Activated naive CD8-positive, alpha-beta T cell treated with anti-CD3 and anti-CD28 coated beads for 36 hours (primary cell): ENCODE measurements at regions not wholly inside any gene's neighbourhood (a gene's known extent, or its start where the extent isn't known, plus 50 kb on each side); places are given as distances from the start of the nearest gene placed in this dataset.

ENCODE experiments used
- DNase-seq: peaks from one replicate; pipeline ENCODE4 v3.0.0; 2021
- H3K27ac Mint-ChIP-seq: one replicate; pipeline ENCODE4 v1.8.0; 2022; ENCODE audit warnings: mild to moderate bottlenecking, moderate library complexity, mixed read lengths
- H3K27me3 Mint-ChIP-seq: one replicate; pipeline ENCODE4 v1.8.0; 2022; ENCODE audit warnings: mild to moderate bottlenecking, mixed read lengths
- H3K36me3 Mint-ChIP-seq: one replicate; pipeline ENCODE4 v1.8.0; 2021; ENCODE audit warnings: mild to moderate bottlenecking, mixed read lengths
- H3K4me1 Mint-ChIP-seq: one replicate; pipeline ENCODE4 v1.8.0; 2021; ENCODE audit warnings: mixed read lengths
- H3K4me3 Mint-ChIP-seq: one replicate; pipeline ENCODE4 v1.8.0; 2022; ENCODE audit warnings: mild to moderate bottlenecking, moderate library complexity, mixed read lengths
- H3K9me3 Mint-ChIP-seq: one replicate; pipeline ENCODE4 v1.8.0; 2022; ENCODE audit warnings: mixed read lengths

- no peaks in the 10 kb centered on the region for H3K4me1 Mint-ChIP-seq
- no peak overlapping the region for H3K4me3 Mint-ChIP-seq
- no peaks in the 10 kb centered on the region for H3K27me3 Mint-ChIP-seq
- H3K36me3 Mint-ChIP-seq, result no peaks in the 10 kb centered on the region
- H3K27ac Mint-ChIP-seq, result no peak overlapping the region
- no peak for DNase-seq
- H3K9me3 Mint-ChIP-seq, result peaks cover 11% of the 10 kb centered on the region
Measured at GRCh38 chr13:76086729-76087128, 450.6 kb downstream of the LMO7 start.

DNA sequence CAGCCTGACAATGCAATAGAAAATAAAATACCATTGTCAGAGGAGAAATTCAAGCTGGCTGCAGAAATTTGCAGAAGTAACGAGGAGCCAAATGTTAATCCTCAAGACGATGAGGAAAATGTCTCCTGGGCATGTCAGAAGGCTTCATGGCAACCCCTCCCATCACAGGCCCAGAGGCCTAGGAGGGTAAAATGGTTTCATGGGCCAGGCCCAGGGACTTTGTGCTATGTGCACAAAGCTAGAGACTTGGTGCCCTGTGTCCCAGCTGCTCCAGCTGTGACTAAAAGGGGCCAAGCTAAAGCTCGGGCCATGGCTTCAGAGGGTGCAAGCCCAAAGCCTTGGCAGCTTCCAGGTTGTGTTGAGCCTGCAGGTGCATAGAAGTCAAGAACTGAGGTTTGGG, 431.7 kb downstream of the LMO7 start:
- Mint-ChIP-seq H3K36me3 (peaks cover 2% of the 10 kb centered on the region), H3K4me3 (no peak overlapping the region), H3K9me3 (peaks cover 13% of the 10 kb centered on the region), H3K27ac (no peak overlapping the region), H3K4me1 (no peaks in the 10 kb centered on the region), H3K27me3 (no peaks in the 10 kb centered on the region)
- no peak for DNase-seq

- Mint-ChIP-seq H3K9me3 (peaks cover 3% of the 10 kb centered on the region), H3K4me3 (no peak overlapping the region), H3K36me3 (no peaks in the 10 kb centered on the region), H3K27ac (no peak overlapping the region), H3K27me3 (peaks cover 6% of the 10 kb centered on the region), H3K4me1 (no peaks in the 10 kb centered on the region)
- DNase-seq, result no peak
Measured at GRCh38 chr13:76053181-76053580, 417.1 kb downstream of the LMO7 start.

DNA sequence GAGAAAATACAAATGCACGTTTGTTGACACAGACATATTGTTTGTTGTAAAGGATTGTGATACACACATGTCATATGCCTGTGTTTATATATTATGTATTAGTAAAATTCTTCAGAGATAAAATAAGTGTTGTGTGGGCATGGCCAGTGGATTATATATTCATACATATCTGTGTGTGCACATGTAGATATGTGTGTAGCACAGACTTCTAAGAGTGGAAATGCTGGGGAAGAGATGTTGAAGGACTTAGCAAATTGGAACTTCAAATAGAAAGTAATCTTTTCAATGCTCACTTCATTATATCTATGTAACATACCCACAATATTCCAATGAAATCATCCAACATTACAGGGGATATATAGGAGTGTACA, 413.2 kb downstream of the LMO7 start:
- Mint-ChIP-seq H3K27me3 (peaks cover 3% of the 10 kb centered on the region), H3K4me3 (no peak overlapping the region), H3K27ac (no peak overlapping the region), H3K36me3 (no peaks in the 10 kb centered on the region), H3K9me3 (no peaks in the 10 kb centered on the region), H3K4me1 (no peaks in the 10 kb centered on the region)
- DNase-seq, result no peak

DNA sequence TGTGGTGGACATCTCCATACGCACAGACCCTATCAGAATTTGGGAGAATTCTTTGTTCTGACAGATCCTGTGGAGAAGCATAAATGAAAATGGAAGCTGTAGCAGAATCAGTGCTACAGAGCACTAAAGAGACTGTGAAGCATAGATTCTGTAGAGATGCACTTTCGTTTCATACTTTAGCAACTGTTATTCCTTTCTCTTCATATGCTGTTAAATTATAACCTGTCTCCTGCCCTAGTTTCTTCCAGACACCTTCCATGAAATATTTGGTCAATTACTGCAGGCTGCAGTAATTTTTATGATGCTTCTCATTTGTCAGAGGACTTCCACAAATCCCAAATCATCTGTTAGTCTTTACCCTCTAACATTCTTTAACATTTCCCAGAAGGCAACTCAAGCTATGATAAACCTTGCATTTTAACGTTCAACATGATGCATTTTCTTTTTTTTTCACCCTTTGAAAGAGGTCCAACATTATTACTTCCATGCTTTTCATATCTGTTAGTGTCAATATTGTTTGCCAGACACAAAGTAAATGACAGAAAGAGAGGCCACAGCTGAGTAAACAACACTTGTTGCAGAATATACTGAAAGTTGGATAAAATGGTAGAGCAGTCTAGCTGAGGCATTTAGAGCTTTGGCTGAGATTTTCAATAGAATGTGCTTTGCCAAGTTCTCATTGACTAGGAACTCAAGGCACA, 412.7 kb downstream of the LMO7 start:
- H3K9me3 Mint-ChIP-seq, result no peaks in the 10 kb centered on the region
- H3K27me3 Mint-ChIP-seq, result peaks cover 3% of the 10 kb centered on the region
- no peaks in the 10 kb centered on the region for H3K4me1 Mint-ChIP-seq
- H3K36me3 Mint-ChIP-seq, result no peaks in the 10 kb centered on the region
- H3K4me3 Mint-ChIP-seq, result no peak overlapping the region
- no peak overlapping the region for H3K27ac Mint-ChIP-seq
- DNase-seq, result no peak

- Mint-ChIP-seq H3K27me3 (peaks cover 1% of the 10 kb centered on the region), H3K4me1 (no peaks in the 10 kb centered on the region), H3K27ac (no peak overlapping the region), H3K9me3 (no peaks in the 10 kb centered on the region), H3K36me3 (no peaks in the 10 kb centered on the region), H3K4me3 (no peak overlapping the region)
- DNase-seq, result no peak
Measured at GRCh38 chr13:76048131-76048530, 412.0 kb downstream of the LMO7 start.

DNA sequence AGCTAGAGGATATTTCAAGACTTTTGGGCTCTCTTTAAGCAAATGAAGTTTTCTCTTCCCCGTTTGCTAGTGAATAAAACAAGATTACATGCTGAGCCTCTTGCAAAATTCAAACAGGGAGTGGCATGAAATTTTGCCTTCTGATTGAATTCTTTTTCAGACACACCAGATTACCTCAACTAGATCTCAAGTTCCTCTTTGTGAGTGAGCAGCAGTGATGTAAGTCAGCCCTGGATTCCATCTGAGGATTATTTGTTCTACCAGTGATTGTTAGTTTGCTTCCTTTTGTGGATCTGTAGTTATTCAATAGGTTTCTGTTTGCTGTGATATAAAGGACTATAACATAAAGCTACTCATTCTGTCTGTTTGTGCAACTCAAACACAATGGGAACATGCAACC, 407.7 kb downstream of the LMO7 start:
- no peaks in the 10 kb centered on the region for H3K27me3 Mint-ChIP-seq
- no peak overlapping the region for H3K27ac Mint-ChIP-seq
- no peaks in the 10 kb centered on the region for H3K36me3 Mint-ChIP-seq
- DNase-seq, result no peak
- H3K4me3 Mint-ChIP-seq, result no peak overlapping the region
- no peaks in the 10 kb centered on the region for H3K9me3 Mint-ChIP-seq
- no peaks in the 10 kb centered on the region for H3K4me1 Mint-ChIP-seq

DNA sequence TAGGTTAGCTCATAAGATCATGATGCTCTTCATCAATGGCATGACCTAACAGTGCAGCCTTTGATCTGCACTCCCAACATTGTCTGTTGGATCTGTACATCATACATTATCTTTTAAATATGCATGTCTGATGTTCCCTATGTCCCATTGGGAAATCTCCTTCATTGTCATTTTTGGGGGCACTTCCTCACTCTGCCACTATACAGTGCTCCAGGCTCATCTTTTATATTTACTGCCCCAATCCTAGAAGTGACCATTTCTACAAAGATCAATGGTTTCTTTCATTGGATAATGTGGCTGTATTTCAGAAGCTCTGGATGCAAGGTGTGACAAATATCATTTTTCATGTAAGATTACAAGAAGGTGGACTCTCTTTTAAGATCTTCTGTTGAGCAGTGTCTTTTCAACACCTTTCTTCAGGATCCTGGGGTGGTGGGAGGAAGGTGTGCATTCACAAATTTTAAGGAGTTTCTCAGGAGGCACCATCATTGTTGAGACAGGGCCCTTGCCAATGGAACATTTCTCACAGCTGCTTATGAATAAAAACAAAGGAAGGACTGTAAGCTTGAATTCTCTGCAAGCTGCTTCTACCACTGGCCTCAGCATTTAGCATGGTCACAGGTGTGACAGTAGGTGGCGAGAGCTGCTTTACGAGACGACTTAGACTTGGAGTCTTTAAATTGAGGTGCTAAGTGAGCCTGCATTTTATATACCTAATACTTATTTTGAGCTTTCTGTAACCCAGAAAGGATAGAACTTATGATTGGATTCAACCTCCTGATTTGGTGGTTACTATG, 403.0 kb downstream of the LMO7 start:
- DNase-seq, result no peak
- H3K27me3 Mint-ChIP-seq, result peaks cover 4% of the 10 kb centered on the region
- H3K36me3 Mint-ChIP-seq, result no peaks in the 10 kb centered on the region
- no peak overlapping the region for H3K4me3 Mint-ChIP-seq
- no peak overlapping the region for H3K27ac Mint-ChIP-seq
- no peaks in the 10 kb centered on the region for H3K9me3 Mint-ChIP-seq
- H3K4me1 Mint-ChIP-seq, result no peaks in the 10 kb centered on the region

DNA sequence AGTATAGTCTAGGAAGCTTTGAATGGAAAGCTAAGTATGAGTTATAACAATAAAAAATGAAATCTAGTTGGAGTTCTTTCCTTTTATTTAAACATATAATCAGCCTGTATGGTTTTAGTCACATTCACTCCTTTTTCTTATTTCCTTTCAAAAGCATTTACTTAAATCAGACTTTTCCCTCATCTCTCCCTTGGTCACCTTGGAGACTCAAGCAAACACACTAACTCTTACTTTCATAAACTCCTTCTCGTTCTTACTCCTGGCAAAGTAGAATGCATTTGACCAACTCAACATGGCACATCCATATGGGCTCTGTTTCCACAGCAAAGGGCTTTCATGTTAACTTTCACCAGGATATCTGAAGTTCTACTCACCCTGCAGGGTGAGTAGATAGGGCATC, 400.0 kb downstream of the LMO7 start:
- Mint-ChIP-seq H3K27me3 (peaks cover 9% of the 10 kb centered on the region), H3K4me3 (no peak overlapping the region), H3K4me1 (no peaks in the 10 kb centered on the region), H3K36me3 (no peaks in the 10 kb centered on the region), H3K27ac (no peak overlapping the region), H3K9me3 (no peaks in the 10 kb centered on the region)
- no peak for DNase-seq

DNA sequence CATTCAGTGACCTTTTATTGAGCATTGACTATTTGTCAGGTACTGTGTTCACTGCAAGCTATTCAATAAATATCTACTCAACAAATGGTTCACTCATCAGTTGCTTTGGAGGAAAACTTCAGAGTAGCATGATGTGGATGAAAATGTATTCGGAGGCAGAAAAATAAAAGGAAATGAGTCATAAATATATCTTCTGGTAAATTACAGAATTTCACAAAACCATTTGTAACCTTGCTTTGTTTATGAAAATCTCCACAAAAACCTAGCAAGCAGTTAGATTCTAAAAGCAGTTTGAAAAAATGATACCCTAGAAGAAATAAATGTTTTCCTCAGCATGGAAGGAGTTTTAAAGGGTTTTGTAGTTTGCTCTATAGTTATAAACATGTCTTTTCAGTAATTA, 399.6 kb downstream of the LMO7 start:
- H3K9me3 Mint-ChIP-seq, result no peaks in the 10 kb centered on the region
- peaks cover 9% of the 10 kb centered on the region for H3K27me3 Mint-ChIP-seq
- DNase-seq, result no peak
- H3K4me1 Mint-ChIP-seq, result no peaks in the 10 kb centered on the region
- H3K4me3 Mint-ChIP-seq, result no peak overlapping the region
- H3K27ac Mint-ChIP-seq, result no peak overlapping the region
- H3K36me3 Mint-ChIP-seq, result no peaks in the 10 kb centered on the region

GRCh38 chr13:76029706-76030105, 393.6 kb downstream of the LMO7 start:
- DNase-seq, result no peak
- Mint-ChIP-seq H3K9me3 (no peaks in the 10 kb centered on the region), H3K4me1 (peaks cover 3% of the 10 kb centered on the region), H3K27ac (no peak overlapping the region), H3K36me3 (no peaks in the 10 kb centered on the region), H3K4me3 (no peak overlapping the region), H3K27me3 (peaks cover 28% of the 10 kb centered on the region)

GRCh38 chr13:76029088-76029487, 393.0 kb downstream of the LMO7 start:
- H3K27ac Mint-ChIP-seq, result no peak overlapping the region
- no peak overlapping the region for H3K4me3 Mint-ChIP-seq
- peaks cover 3% of the 10 kb centered on the region for H3K4me1 Mint-ChIP-seq
- H3K9me3 Mint-ChIP-seq, result no peaks in the 10 kb centered on the region
- peaks cover 30% of the 10 kb centered on the region for H3K27me3 Mint-ChIP-seq
- no peaks in the 10 kb centered on the region for H3K36me3 Mint-ChIP-seq
- no peak for DNase-seq

DNA sequence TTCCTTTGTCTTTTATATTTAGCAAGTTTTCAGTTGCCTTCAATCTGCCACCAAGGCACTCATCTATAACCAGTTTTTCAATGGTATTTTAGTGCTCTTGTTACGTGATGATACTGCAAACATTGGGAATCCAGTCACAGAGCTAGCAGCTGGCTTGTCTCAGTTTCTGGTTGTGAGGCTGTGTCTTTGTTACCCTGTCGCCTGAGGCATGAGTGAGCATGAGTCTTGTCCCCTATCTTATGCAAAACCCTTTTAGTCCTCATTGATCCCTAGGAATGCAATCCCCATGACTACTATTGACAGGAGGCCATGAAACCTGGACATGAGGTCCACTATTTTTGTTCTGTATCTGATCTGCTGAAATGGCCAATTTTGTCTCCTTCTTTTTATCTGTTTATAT, 391.0 kb downstream of the LMO7 start:
- H3K4me3 Mint-ChIP-seq, result no peak overlapping the region
- DNase-seq, result no peak
- H3K27me3 Mint-ChIP-seq, result peaks cover 34% of the 10 kb centered on the region
- H3K36me3 Mint-ChIP-seq, result no peaks in the 10 kb centered on the region
- H3K27ac Mint-ChIP-seq, result no peak overlapping the region
- peaks cover 3% of the 10 kb centered on the region for H3K4me1 Mint-ChIP-seq
- no peaks in the 10 kb centered on the region for H3K9me3 Mint-ChIP-seq

DNA sequence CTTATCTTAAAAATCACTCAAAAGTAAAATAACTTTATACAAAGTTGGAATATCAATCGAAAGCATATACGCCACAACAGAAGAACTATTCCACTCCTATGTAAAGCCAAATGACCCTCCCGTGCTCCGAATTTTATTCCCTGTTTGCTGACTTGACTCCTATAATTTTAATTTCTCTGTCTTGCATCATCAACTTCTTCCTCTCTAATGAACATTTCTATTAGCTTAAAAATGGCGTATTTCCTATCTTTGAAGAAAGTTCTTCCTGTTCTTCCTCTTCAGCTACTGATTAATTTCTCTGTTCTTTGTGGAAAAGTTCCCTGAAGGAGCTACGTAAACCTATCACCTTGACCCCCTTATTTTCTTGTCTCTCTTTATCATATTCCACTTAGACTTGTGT, 389.3 kb downstream of the LMO7 start:
- Mint-ChIP-seq H3K4me3 (no peak overlapping the region), H3K27me3 (peaks cover 28% of the 10 kb centered on the region), H3K9me3 (no peaks in the 10 kb centered on the region), H3K36me3 (no peaks in the 10 kb centered on the region), H3K4me1 (peaks cover 3% of the 10 kb centered on the region), H3K27ac (no peak overlapping the region)
- DNase-seq, result no peak

DNA sequence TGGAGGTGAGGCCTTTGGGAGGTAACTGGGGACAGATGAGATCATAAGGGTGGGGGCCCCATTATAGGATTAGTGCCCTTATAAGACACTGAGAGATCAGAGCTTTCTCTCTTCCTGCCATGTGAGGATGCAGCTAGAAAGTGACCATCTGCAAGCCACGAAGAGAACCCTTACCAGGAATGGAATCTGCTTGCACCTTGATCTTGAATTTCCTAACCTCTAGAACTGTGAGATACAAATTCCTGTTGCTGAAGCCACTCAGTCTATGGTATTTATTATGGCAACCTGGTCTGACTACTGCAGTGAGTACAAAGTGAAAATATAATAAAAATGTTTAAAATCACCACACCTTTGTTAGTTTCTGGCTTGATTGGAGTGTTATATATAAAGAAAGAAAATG, 388.0 kb downstream of the LMO7 start:
- Mint-ChIP-seq H3K4me3 (no peak overlapping the region), H3K9me3 (no peaks in the 10 kb centered on the region), H3K27me3 (peaks cover 26% of the 10 kb centered on the region), H3K4me1 (peaks cover 1% of the 10 kb centered on the region), H3K27ac (no peak overlapping the region), H3K36me3 (no peaks in the 10 kb centered on the region)
- DNase-seq, result no peak

GRCh38 chr13:76023652-76024051, 387.5 kb downstream of the LMO7 start:
- H3K27me3 Mint-ChIP-seq, result peaks cover 26% of the 10 kb centered on the region
- DNase-seq, result no peak
- H3K9me3 Mint-ChIP-seq, result no peaks in the 10 kb centered on the region
- no peak overlapping the region for H3K27ac Mint-ChIP-seq
- no peak overlapping the region for H3K4me3 Mint-ChIP-seq
- H3K4me1 Mint-ChIP-seq, result no peaks in the 10 kb centered on the region
- H3K36me3 Mint-ChIP-seq, result no peaks in the 10 kb centered on the region
